WTC11 (cell line): ENCODE measurements at regions not wholly inside any gene's neighbourhood (a gene's known extent, or its start where the extent isn't known, plus 50 kb on each side); places are given as distances from the start of the nearest gene placed in this dataset.

Source experiments
- ATAC-seq: fragments of 200-7000 bp; cut with Tn5 transposase; 2 replicates; pipeline ENCODE4 v1.10.0; 2021; ENCODE audit warnings: mild to moderate bottlenecking, moderate library complexity
- CTCF ChIA-PET: fragments of 300-600 bp; sonication (Branson Sonifier 250); formaldehyde crosslinking; loops from one replicate; lab custom pipeline; 2021; ENCODE audit warnings: antibody characterized with exemption; lab: Charles Lee
- POLR2A ChIA-PET: fragments of 350-600 bp; sonication (Branson Sonifier 250); formaldehyde crosslinking; loops from one replicate; lab custom pipeline; 2021; ENCODE audit warnings: antibody characterized with exemption; lab: Charles Lee
- DNase-seq: peaks from one replicate; pipeline ENCODE4 v3.0.0; 2021; ENCODE audit warnings: low spot score
- H3K27ac Mint-ChIP-seq: 2 replicates; pipeline ENCODE4 v1.8.0; 2021; ENCODE audit warnings: mixed read lengths
- H3K27me3 Mint-ChIP-seq: 2 replicates; pipeline ENCODE4 v1.8.0; 2021; ENCODE audit warnings: low read depth, mild to moderate bottlenecking, moderate library complexity, mixed read lengths
- H3K36me3 Mint-ChIP-seq: 2 replicates; pipeline ENCODE4 v1.8.0; 2021; ENCODE audit warnings: mixed read lengths
- H3K4me1 Mint-ChIP-seq: 2 replicates; pipeline ENCODE4 v1.8.0; 2022; ENCODE audit warnings: mixed read lengths
- H3K4me3 Mint-ChIP-seq: 2 replicates; pipeline ENCODE4 v1.8.0; 2021; ENCODE audit warnings: mild to moderate bottlenecking, moderate library complexity, mixed read lengths
- H3K9me3 Mint-ChIP-seq: 2 replicates; pipeline ENCODE4 v1.8.0; 2021; ENCODE audit warnings: mixed read lengths
- CBFB ChIP-seq: sonication (generic); formaldehyde crosslinking; IDR thresholded peaks from 2 replicates; pipeline ENCODE4 v1.8.1; 2022; ENCODE audit warnings: mild to moderate bottlenecking, low read depth, missing genetic modification reagents
- E2F1 ChIP-seq: sonication (generic); formaldehyde crosslinking; IDR thresholded peaks from 2 replicates; pipeline ENCODE4 v1.8.0; 2022; ENCODE audit warnings: mild to moderate bottlenecking, missing genetic modification reagents
- E2F4 ChIP-seq: sonication (generic); formaldehyde crosslinking; IDR thresholded peaks from 2 replicates; pipeline ENCODE4 v1.8.1; 2022; ENCODE audit warnings: low read depth, mild to moderate bottlenecking, moderate library complexity, missing genetic modification reagents, borderline replicate concordance
- ERG ChIP-seq: fragments of 250-450 bp; sonication (Bioruptor Pico); IDR thresholded peaks from 2 replicates; pipeline ENCODE4 v1.8.0; 2021; ENCODE audit warnings: mild to moderate bottlenecking
- ETV6 ChIP-seq: sonication (generic); formaldehyde crosslinking; IDR thresholded peaks from 2 replicates; pipeline ENCODE4 v1.8.1; 2022; ENCODE audit warnings: mild to moderate bottlenecking, missing genetic modification reagents
- FOXK1 ChIP-seq: sonication (generic); formaldehyde crosslinking; IDR thresholded peaks from 2 replicates; pipeline ENCODE4 v1.8.0; 2022; ENCODE audit warnings: mild to moderate bottlenecking, moderate library complexity, missing genetic modification reagents
- GABPB1 ChIP-seq: sonication (generic); formaldehyde crosslinking; IDR thresholded peaks from 2 replicates; pipeline ENCODE4 v1.8.1; 2023; ENCODE audit warnings: mild to moderate bottlenecking, missing genetic modification reagents
- GRHL2 ChIP-seq: fragments of 250-450 bp; sonication (Bioruptor Pico); IDR thresholded peaks from 2 replicates; pipeline ENCODE4 v1.8.0; 2022; ENCODE audit warnings: mild to moderate bottlenecking, moderate library complexity; ENCODE audit not compliant: insufficient replicate concordance, severe bottlenecking
- MYBL2 ChIP-seq: sonication (generic); formaldehyde crosslinking; IDR thresholded peaks from 2 replicates; pipeline ENCODE4 v1.8.1; 2023; ENCODE audit warnings: mild to moderate bottlenecking, moderate library complexity, missing genetic modification reagents
- NFATC4 ChIP-seq: fragments of 250-450 bp; sonication (Bioruptor Pico); IDR thresholded peaks from 2 replicates; pipeline ENCODE4 v1.9.0; 2021; ENCODE audit warnings: mild to moderate bottlenecking
- NFYB ChIP-seq: sonication (generic); formaldehyde crosslinking; conservative IDR thresholded peaks from 2 replicates; pipeline ENCODE4 v1.8.0; 2022; ENCODE audit warnings: low read depth, missing genetic modification reagents
- NR1H2 ChIP-seq: sonication (generic); formaldehyde crosslinking; IDR thresholded peaks from 2 replicates; pipeline ENCODE4 v1.9.0; 2021; ENCODE audit warnings: mild to moderate bottlenecking, moderate library complexity, missing genetic modification reagents
- SP1 ChIP-seq: sonication (generic); formaldehyde crosslinking; conservative IDR thresholded peaks from 2 replicates; pipeline ENCODE4 v1.8.1; 2022; ENCODE audit warnings: missing genetic modification reagents
- TEAD1 ChIP-seq: sonication (generic); formaldehyde crosslinking; IDR thresholded peaks from 2 replicates; pipeline ENCODE4 v1.8.0; 2022; ENCODE audit warnings: mild to moderate bottlenecking, missing genetic modification reagents
- USF1 ChIP-seq: sonication (generic); formaldehyde crosslinking; IDR thresholded peaks from 2 replicates; pipeline ENCODE4 v1.8.0; 2022; ENCODE audit warnings: mild to moderate bottlenecking, missing genetic modification reagents
- ZBTB21 ChIP-seq: sonication (generic); formaldehyde crosslinking; IDR thresholded peaks from 2 replicates; pipeline ENCODE4 v1.8.1; 2023; ENCODE audit warnings: mild to moderate bottlenecking, missing genetic modification reagents, borderline replicate concordance
- ZMAT4 ChIP-seq: fragments of 250-450 bp; sonication (Bioruptor Pico); IDR thresholded peaks from 2 replicates; pipeline ENCODE4 v1.9.0; 2021; ENCODE audit warnings: mild to moderate bottlenecking
- ZNF138 ChIP-seq: sonication (generic); formaldehyde crosslinking; conservative IDR thresholded peaks from 2 replicates; pipeline ENCODE4 v1.8.1; 2022; ENCODE audit warnings: mild to moderate bottlenecking, moderate library complexity, missing genetic modification reagents
- ZNF219 ChIP-seq: sonication (generic); formaldehyde crosslinking; IDR thresholded peaks from 2 replicates; pipeline ENCODE4 v1.8.0; 2023; ENCODE audit warnings: missing genetic modification reagents, mild to moderate bottlenecking, borderline replicate concordance
- ZNF232 ChIP-seq: sonication (generic); formaldehyde crosslinking; IDR thresholded peaks from 2 replicates; pipeline ENCODE4 v1.8.0; 2022; ENCODE audit warnings: mild to moderate bottlenecking, missing genetic modification reagents
- ZNF263 ChIP-seq: sonication (generic); formaldehyde crosslinking; IDR thresholded peaks from 2 replicates; pipeline ENCODE4 v1.8.1; 2022; ENCODE audit warnings: low read depth, mild to moderate bottlenecking, moderate library complexity, missing genetic modification reagents
- ZNF317 ChIP-seq: sonication (generic); formaldehyde crosslinking; IDR thresholded peaks from 2 replicates; pipeline ENCODE4 v1.8.1; 2023; ENCODE audit warnings: low read depth, mild to moderate bottlenecking, moderate library complexity, missing genetic modification reagents, borderline replicate concordance
- ZNF396 ChIP-seq: fragments of 250-450 bp; sonication (Bioruptor Pico); IDR thresholded peaks from 2 replicates; pipeline ENCODE4 v1.8.0; 2021; ENCODE audit warnings: mild to moderate bottlenecking, moderate library complexity, borderline replicate concordance
- ZNF416 ChIP-seq: fragments of 250-450 bp; sonication (Bioruptor Pico); IDR thresholded peaks from 2 replicates; pipeline ENCODE4 v1.9.0; 2021; ENCODE audit warnings: mild to moderate bottlenecking, inconsistent platforms
- ZNF423 ChIP-seq: fragments of 250-450 bp; sonication (Bioruptor Pico); IDR thresholded peaks from 2 replicates; pipeline ENCODE4 v2.1.2; 2022; ENCODE audit warnings: mild to moderate bottlenecking, moderate library complexity
- TF ChIP-seq, protein P1 (sequence below): sonication (generic); formaldehyde crosslinking; IDR thresholded peaks from 2 replicates; pipeline ENCODE4 v1.8.0; 2023; ENCODE audit warnings: missing genetic modification reagents
- TF ChIP-seq, protein P2 (sequence below): fragments of 200-600 bp; IDR thresholded peaks from 2 replicates; pipeline ENCODE4 v1.8.0; 2022; ENCODE audit warnings: antibody characterized with exemption

- TF ChIP-seq, protein P1, sequence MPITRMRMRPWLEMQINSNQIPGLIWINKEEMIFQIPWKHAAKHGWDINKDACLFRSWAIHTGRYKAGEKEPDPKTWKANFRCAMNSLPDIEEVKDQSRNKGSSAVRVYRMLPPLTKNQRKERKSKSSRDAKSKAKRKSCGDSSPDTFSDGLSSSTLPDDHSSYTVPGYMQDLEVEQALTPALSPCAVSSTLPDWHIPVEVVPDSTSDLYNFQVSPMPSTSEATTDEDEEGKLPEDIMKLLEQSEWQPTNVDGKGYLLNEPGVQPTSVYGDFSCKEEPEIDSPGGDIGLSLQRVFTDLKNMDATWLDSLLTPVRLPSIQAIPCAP (CRISPR knock-in tag): no peak
- no peak for TF ChIP-seq ZNF416 (CRISPR knock-in tag)
- TF ChIP-seq ETV6: no peak
- no peak for TF ChIP-seq E2F1 (CRISPR knock-in tag)
- TF ChIP-seq GABPB1 (CRISPR knock-in tag): no peak
- TF ChIP-seq ZNF423 (CRISPR knock-in tag): no peak
- no peak for TF ChIP-seq TEAD1 (CRISPR knock-in tag)
- no peak for TF ChIP-seq ZNF232 (CRISPR knock-in tag)
- no peak for TF ChIP-seq GRHL2 (CRISPR knock-in tag)
- no peak for TF ChIP-seq NFATC4 (CRISPR knock-in tag)
- TF ChIP-seq ERG (CRISPR knock-in tag): no peak
- TF ChIP-seq MYBL2 (CRISPR knock-in tag): no peak
- no peak for TF ChIP-seq ZNF317 (CRISPR knock-in tag)
- no peak for TF ChIP-seq ZBTB21 (CRISPR knock-in tag)
- TF ChIP-seq ZMAT4: no peak
- no peak for TF ChIP-seq ZNF138 (CRISPR knock-in tag)
These were observed 271.3 kb downstream of the TJP1 start for GRCh38 chr15:29550834-29551465.

DNA sequence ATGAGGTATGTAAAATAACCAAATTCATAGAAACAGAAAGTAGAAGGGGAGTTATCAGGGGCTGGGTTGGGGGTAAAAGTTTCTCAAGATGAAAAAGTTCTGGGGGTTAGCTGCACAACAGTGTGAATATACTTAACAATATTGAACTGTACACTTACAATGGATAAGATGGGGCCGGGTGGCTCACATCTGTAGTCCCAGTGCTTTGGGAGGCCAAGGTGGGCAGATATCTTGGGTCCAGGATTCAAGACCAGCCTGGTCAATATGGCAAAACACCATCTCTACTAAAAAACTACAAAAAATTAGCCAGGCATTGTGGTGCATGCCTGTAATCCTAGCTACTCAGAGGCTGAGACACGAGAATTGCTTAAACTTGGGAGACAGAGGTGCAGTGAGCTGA, 274.3 kb downstream of the TJP1 start:
- Mint-ChIP-seq H3K4me3 (no peak overlapping the region), H3K9me3 (peaks cover 18% of the 10 kb centered on the region), H3K4me1 (peaks cover 6% of the 10 kb centered on the region), H3K36me3 (peaks cover 17% of the 10 kb centered on the region), H3K27me3 (no peaks in the 10 kb centered on the region), H3K27ac (no peak overlapping the region)
- DNase-seq: no peak
- TF ChIP-seq FOXK1 (CRISPR knock-in tag): no peak
- no peak for TF ChIP-seq SP1 (CRISPR knock-in tag)
- no peak for TF ChIP-seq ZNF396
- TF ChIP-seq, protein P2, sequence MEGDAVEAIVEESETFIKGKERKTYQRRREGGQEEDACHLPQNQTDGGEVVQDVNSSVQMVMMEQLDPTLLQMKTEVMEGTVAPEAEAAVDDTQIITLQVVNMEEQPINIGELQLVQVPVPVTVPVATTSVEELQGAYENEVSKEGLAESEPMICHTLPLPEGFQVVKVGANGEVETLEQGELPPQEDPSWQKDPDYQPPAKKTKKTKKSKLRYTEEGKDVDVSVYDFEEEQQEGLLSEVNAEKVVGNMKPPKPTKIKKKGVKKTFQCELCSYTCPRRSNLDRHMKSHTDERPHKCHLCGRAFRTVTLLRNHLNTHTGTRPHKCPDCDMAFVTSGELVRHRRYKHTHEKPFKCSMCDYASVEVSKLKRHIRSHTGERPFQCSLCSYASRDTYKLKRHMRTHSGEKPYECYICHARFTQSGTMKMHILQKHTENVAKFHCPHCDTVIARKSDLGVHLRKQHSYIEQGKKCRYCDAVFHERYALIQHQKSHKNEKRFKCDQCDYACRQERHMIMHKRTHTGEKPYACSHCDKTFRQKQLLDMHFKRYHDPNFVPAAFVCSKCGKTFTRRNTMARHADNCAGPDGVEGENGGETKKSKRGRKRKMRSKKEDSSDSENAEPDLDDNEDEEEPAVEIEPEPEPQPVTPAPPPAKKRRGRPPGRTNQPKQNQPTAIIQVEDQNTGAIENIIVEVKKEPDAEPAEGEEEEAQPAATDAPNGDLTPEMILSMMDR: no peak
- no peak for TF ChIP-seq ZNF232 (CRISPR knock-in tag)
- TF ChIP-seq ZNF219 (CRISPR knock-in tag): no peak
- TF ChIP-seq ZNF263: no peak
- TF ChIP-seq CBFB (CRISPR knock-in tag): no peak
- TF ChIP-seq USF1: no peak
- TF ChIP-seq GABPB1 (CRISPR knock-in tag): no peak
- no peak for TF ChIP-seq NR1H2 (CRISPR knock-in tag)
- TF ChIP-seq E2F4 (CRISPR knock-in tag): no peak
- no peak for TF ChIP-seq NFYB (CRISPR knock-in tag)
- no peak for TF ChIP-seq ETV6
- POLR2A ChIA-PET: interaction anchor here (0.6 kb wide), 1 partner anchor 39 kb away, joined by 5 read pairs; no protein-coding TSS in a partner anchor
- CTCF ChIA-PET: no interaction called here
- ATAC-seq: no peak

More at GRCh38 chr15:29550834-29551465, 271.3 kb downstream of the TJP1 start:
- Mint-ChIP-seq H3K27me3 (no peaks in the 10 kb centered on the region), H3K4me1 (peaks cover 10% of the 10 kb centered on the region), H3K36me3 (peaks cover 13% of the 10 kb centered on the region), H3K9me3 (peaks cover 13% of the 10 kb centered on the region), H3K4me3 (no peak overlapping the region), H3K27ac (no peak overlapping the region)
- ATAC-seq (no peak), DNase-seq (no peak)
- ChIA-PET CTCF (interaction anchor here (1.1 to 1.4 kb wide), 5 partner anchors 18 to 449 kb away, joined by 3 to 5 read pairs (median 4); no protein-coding TSS in a partner anchor), POLR2A (interaction anchor here (0.5 kb wide), 1 partner anchor 9 kb away, joined by 3 read pairs; no protein-coding TSS in a partner anchor)
